ENCODE measurements at regions not wholly inside any gene's neighbourhood (a gene's known extent, or its start where the extent isn't known, plus 50 kb on each side); places are given as distances from the start of the nearest gene placed in this dataset.

DNA sequence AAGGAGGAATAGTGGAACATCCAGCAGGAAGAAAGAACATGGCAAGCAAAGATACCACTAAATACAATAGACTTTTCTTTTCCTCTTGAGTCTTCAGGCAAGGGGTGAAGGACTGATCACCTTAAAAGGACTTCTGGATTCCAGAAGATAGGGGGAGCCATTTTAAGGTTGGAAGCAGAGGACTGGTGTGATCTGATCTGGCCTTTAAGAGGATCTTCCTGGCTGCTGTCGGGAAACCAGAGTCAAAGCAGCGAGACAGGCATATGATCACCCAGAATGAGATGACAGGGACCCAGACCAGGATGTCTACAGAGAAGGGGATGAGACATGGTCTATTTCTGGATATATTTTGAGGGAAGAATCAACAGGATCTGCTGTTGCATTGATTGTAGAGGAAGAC, 558.0 kb downstream of the STK39 start:
- TF ChIP-seq, protein P1, sequence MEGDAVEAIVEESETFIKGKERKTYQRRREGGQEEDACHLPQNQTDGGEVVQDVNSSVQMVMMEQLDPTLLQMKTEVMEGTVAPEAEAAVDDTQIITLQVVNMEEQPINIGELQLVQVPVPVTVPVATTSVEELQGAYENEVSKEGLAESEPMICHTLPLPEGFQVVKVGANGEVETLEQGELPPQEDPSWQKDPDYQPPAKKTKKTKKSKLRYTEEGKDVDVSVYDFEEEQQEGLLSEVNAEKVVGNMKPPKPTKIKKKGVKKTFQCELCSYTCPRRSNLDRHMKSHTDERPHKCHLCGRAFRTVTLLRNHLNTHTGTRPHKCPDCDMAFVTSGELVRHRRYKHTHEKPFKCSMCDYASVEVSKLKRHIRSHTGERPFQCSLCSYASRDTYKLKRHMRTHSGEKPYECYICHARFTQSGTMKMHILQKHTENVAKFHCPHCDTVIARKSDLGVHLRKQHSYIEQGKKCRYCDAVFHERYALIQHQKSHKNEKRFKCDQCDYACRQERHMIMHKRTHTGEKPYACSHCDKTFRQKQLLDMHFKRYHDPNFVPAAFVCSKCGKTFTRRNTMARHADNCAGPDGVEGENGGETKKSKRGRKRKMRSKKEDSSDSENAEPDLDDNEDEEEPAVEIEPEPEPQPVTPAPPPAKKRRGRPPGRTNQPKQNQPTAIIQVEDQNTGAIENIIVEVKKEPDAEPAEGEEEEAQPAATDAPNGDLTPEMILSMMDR (IDR thresholded peaks at IDR 0.05), result peak; percentile 12; the same call in 1 of the 2 replicates
- TF ChIP-seq POLR2AphosphoS5 (IDR thresholded peaks at IDR 0.05; ENCODE audit: low read depth, low read length), result no peak
